NCI-H2081 (cell line): ENCODE measurements at regions not wholly inside any gene's neighbourhood (a gene's known extent, or its start where the extent isn't known, plus 50 kb on each side); places are given as distances from the start of the nearest gene placed in this dataset.

Source experiments
- DNase-seq, 2 experiments: peaks; one replicate each; lab custom pipeline; 2025; lab: John Stamatoyannopoulos, UW

DNA sequence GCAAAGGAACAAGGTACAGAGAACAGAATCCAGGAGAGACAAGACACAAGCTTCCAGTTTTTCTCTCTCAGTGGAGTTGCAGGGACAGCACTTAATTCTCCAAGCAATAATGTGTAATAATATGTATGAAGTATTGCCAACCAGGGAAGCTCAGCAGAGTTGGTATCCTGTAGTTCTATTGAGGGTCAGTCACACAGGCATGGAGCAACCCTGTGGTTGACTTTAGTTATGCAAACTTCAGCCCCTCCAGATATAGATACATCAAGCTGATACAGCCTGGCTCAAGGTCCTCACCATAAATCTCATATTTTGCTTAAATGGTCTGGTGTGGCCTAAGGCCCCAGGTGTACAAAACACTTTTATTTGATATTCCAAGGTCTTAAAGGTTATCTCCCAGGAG lies 248.6 kb upstream of the EPHA5 start:
- no peak for DNase-seq

DNA sequence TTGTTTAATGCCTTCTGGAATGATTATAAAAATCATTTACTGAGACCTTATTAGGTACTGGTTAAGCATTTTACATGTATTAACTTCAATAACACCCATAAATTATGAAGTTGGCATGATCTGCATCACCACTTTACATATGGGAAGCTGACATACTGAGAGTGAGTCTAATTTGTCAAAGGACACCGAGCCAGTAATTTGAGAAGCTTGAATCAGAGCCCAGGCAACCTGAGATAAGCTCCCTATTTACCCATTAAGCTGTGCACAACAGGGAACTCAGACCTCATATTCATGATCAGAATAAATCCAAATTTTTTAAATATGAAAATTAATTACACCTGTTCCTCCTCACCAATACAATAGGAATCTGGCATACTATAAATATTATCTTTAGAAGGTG lies 247.9 kb upstream of the EPHA5 start:
- DNase-seq, result peak; percentile 15 to 59

DNA sequence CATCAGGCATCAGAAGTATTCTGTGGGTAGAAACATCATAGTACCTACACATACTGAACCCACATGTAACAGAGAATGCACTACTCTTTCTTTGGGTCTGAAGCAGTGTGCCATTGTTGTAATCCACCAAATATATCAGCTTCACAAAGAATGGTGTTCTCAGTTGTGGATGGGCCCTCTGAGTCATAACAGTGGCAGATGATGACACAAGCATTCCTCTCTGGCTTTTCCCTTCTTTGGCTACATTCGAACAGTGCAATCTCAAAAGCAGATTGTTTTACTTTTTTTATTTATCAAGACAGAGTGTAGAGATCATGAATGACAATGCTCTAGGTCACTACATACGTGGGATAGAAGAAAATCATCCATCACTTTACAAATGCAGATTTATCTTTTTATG lies 247.2 kb upstream of the EPHA5 start:
- DNase-seq, result no peak

DNA sequence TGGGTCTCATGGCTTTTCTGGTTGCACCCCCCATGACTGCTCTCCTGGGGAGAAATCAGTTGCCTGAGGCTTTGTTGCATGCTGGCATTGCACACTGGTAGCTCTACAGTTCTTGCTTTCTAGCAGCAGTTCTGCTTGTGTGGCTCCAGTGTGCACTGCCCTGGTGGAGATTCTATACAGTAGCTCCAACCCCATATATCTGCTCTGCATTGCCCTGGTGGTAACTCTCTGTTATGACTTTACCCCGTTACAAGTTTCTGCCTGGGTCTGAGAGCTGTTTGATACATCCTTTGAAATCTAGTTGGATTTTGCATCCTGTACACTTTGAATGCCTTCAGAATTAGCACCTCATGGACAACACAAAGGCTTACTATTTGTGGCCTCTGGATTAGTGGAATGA lies 241.4 kb upstream of the EPHA5 start:
- DNase-seq, result no peak

DNA sequence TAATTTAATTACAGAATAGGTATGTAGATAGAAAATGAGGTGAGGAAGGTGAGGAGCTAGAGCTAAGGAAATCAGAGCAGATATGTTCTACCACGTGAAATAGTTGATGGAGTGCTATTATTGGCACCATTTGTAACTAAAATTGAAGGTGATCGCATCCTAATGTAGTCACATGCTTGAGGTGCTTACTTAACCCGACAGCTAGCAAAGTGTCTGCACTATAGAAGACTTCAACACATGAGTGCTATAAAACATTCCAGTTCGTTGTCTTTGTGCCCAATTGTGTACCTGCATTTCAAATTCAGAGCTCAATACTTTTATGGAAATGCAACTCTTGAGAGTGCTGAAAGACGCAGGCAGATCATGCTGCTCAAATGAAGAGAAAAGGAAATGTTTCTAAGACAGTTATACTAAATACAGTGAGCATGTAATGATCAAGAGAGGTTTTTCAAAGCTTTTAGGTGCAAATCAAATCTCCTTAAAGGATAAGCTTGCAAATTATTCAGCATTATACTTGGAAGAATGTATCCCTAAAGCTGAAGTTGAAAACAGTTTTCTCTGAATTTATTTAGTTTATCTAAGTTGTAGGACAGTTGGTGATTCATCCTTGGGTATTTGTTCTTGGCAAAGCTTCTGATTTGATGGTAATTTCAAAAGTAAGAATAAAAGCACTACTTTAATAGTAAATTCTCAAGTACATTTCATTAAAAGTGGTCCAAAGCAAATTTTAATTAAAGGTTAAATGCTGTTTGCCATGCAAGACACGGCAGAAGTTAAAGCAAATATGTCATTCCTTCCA lies 223.9 kb upstream of the EPHA5 start:
- DNase-seq, result no peak

- DNase-seq, result no peak
Measured at GRCh38 chr4:65893271-65893670, 223.0 kb upstream of the EPHA5 start.

DNA sequence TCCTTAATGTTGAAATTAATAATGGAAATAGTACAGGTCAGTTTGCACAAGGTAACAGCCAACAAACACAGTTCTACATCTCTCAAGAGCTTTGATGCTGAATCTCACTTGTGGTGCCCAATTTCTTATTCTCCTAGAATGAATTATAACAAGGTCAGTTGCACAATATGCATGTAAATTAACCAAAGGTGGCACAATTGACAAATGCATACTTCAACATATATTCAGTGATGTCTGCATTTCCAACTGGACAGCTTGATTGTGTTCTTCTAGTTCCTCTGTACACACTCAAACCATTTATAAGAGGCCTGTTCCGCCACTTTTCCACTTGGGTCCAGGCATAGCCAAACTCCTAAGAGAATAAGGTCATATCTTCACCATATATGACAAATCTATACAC lies 210.3 kb upstream of the EPHA5 start:
- DNase-seq, result peak in 1 of 2 experiments; percentile 13

GRCh38 chr4:65868096-65868824 lies 198.0 kb upstream of the EPHA5 start:
- DNase-seq, result no peak

DNA sequence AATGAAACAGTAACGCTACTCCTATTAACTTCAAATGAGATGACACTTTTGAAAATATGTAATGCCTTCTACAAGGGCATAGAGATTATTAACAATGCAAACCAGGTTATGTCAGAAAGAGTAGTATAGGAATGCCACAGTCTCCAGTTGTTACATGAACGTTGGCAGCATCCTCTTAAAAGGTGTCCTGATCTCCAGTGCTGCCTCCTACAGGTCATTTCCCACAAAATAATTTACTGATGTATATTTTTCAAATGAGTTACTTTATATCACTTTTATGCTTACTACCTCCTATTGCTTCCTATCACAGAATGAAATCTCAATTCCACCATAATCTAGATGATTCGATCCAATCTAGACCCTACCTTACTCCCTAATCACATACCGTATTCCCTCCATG lies 195.2 kb upstream of the EPHA5 start:
- DNase-seq, result no peak

DNA sequence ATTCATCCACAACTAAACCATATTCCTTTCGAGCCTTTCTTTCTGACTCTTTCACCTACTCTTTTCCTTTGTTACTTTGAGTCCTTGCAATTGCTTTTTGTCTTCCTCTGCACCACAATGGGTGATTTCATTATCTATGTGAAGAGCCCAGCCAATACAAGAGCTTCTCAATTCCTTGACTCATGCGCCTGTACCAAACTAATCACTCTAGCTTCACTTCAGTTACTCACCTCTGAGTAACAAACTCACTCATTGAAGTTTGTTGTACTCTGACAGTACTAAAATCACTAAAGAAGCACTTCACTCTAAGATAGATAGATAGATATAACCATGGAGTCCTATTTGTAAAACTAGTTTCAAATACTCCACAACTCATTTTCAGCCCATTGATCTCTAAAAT lies 191.7 kb upstream of the EPHA5 start:
- DNase-seq, result no peak

GRCh38 chr4:65845199-65845773 lies 175.0 kb upstream of the EPHA5 start:
- peak in 1 of 2 experiments; percentile 3 for DNase-seq

GRCh38 chr4:65839164-65839931 lies 169.1 kb upstream of the EPHA5 start:
- no peak for DNase-seq

DNA sequence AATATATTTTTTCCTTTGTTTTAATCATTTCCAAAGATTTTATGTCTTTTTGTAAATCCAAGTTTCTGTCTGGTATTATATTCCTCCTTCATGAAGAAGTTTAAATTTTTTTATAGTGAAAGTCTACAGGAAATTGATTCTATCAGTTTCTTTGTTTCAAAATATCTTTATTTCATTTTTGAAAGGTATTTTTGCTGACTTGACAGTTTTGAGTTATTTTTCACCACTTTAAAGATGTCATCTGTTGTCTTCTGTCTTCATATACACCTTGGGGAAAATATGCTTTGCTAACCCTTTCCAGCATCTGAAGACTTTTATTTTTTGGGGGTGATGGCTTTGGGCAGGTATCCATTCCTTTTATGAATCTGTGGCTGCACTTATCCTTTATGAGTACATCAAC lies 164.4 kb upstream of the EPHA5 start:
- no peak for DNase-seq

DNA sequence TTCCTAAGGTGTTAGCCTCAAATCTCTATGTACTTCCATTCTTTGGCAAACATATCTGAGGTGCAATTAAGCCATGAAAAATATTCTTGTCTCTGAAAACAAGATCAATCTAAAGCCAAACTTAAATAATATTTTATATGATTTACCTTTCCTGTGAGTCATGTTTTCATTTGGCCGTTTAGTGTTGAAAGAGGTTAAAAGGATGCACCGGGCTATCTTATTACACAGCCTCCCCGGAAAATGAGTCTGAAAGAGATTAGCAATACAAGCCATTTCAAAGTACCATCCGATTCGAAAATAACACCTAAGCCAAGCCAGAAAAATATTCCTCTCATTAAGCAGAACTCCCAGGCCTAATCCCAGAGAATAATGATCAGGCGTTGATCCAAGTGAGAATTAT lies 161.5 kb upstream of the EPHA5 start:
- DNase-seq, result no peak

DNA sequence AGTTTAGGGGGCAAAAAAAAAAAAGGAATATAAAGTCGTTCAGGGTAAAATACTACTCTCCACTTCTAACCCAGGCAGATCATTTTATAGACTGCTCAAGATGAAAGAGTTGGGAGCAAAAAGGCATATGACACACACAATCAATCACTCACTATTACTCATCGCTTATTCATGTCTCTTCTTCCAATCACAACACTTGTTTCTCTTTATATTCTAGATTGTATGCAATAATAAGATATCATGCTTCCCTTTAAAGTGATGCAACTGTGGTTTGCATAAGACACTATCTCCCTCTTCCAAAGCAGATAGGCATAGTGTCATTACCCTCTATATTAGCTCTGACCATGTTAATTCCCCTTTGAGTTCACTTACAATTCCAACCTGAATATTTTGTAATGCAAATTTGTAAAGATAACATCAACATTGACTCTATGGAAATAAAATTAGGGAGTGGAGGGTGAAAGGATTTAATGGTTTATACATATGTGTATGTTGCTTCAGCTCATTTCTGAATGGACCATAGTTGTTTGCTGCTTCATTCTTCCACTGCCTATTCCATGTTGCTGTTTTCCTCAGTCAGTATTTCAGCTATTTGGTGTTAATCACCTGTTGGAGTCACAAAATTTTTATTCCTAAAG lies 154.9 kb upstream of the EPHA5 start:
- DNase-seq, result no peak

DNA sequence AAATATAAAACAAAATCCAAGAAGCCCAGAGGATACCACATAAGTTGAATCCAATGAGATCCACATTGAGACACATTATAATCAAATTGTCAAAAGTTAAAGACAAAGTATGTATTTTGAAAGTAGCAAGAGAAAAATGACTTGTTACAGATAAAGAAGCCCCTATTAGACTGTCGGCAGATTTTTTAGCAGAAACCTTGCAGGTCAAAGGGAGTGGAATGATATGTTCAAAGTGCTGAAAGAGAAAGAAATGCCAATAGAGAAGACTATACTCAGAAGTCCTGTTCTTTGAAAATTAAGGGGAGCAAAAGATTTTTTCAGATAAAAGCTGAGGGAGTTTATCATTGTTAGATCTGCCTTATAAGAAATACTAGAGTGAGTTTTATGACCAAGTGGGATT lies 148.9 kb upstream of the EPHA5 start:
- no peak for DNase-seq

DNA sequence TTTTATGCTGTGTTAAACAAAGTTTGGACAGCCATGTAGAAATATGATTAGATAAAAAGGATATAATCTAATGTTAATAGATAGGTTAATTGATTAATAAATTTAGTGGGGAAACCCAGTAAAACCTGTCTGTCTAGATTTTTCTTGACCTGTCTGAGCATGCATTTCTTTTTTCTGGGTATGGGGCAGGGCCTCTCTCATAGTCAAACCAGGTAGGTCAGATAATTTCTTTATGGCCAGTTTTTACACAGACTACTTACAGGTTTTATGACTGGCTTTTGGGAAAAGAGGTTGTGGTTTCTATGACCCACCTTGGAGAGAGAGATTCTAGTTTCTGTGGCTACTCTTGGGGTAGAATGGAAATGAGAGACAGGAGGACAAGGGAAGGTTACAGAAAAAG lies 135.6 kb upstream of the EPHA5 start:
- no peak for DNase-seq

- no peak for DNase-seq
Measured at GRCh38 chr4:65799513-65799912, 129.2 kb upstream of the EPHA5 start.

DNA sequence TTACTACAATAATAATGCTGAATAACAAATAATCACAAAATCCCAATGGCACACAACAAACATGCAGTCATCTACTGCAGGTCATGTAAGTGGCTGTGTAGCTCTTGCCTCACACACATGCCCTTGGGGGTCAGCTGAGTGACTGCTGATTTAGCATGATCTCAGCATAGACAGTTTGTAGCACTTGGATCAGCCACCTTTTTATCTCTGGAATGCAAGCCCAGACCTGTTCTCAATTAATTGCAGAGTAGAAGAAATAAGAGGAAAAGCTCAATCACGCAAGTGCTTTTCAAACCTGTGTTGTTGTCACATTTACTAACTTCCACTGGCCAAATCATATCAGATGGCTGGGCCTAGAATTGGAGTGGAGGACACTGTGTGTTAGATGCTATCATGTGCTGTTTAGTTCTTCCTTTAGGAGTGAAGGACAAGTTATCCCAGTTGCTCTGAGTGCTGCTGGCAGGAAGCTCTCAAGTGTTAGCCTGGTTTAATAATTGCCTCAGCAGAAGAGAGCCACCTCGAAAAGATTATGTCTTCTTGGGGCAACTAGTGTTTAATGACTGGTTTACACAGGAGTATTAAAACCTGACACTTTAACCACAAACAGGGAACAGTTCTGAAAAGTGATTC lies 128.3 kb upstream of the EPHA5 start:
- DNase-seq, result no peak

- no peak for DNase-seq
Measured at GRCh38 chr4:65791812-65792308, 121.6 kb upstream of the EPHA5 start.

DNA sequence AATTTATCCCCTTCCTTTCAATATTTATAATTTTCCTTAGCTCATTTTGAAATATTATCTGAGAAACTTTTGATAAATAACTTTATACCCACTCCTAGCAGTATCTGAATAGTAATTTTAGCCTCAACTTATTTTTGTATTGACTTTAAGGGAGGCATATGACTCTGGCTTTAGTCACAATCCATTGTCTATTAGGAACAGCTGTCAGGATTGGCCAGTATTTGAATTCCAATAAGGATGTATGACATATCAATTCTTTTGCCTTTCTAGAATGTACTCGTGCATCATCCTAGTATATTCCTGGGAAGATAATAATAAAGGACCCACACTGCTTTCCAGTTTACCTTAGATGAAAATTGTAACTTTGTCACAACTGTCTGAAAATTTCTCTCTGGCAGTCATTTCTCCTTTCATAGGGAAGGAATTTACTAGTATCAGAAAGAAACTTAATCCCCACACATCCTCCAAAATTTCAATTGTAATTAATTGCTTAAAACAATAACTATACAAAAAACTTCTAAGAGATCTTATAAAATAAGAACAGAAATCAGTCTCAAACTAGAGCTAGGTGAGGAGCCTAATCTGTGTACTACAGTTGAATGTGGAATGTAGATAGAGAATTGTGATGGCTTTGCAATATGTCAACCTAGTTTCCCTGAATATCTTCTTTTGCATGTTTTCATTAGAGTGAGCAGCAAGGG lies 121.0 kb upstream of the EPHA5 start:
- no peak for DNase-seq
